Type B pancreatic cell (in vitro differentiated cells): ENCODE measurements at regions not wholly inside any gene's neighbourhood (a gene's known extent, or its start where the extent isn't known, plus 50 kb on each side); places are given as distances from the start of the nearest gene placed in this dataset.
"Not testable (repeated sequence)": the region's sequence is repeated elsewhere in the genome, so short reads cannot be mapped to it uniquely, and the experiment has no call there.

ENCODE experiments used
- DNase-seq: peaks from one replicate; pipeline ENCODE4 v3.0.0; 2021; ENCODE audit warnings: mixed read lengths; ENCODE audit not compliant: unreplicated experiment; ENCODE audit errors: extremely low spot score
- H3K27ac Mint-ChIP-seq: 2 replicates; pipeline ENCODE4 v1.8.0; 2021; ENCODE audit warnings: mild to moderate bottlenecking, mixed read lengths
- H3K27me3 Mint-ChIP-seq: 2 replicates; pipeline ENCODE4 v1.8.0; 2021; ENCODE audit warnings: mixed read lengths
- H3K36me3 Mint-ChIP-seq: 2 replicates; pipeline ENCODE4 v1.8.0; 2021; ENCODE audit warnings: mixed read lengths
- H3K4me1 Mint-ChIP-seq: one replicate; pipeline ENCODE4 v1.8.0; 2021; ENCODE audit warnings: mixed read lengths; ENCODE audit not compliant: unreplicated experiment
- H3K4me3 Mint-ChIP-seq: 2 replicates; pipeline ENCODE4 v1.8.0; 2021; ENCODE audit warnings: mild to moderate bottlenecking, mixed read lengths
- H3K9me3 Mint-ChIP-seq: 2 replicates; pipeline ENCODE4 v1.8.0; 2021; ENCODE audit warnings: mixed read lengths
- TF ChIP-seq, protein P1 (sequence below): fragments of 200-600 bp; sonication (generic); conservative IDR thresholded peaks from 2 replicates; pipeline ENCODE4 v1.5.0; 2021; ENCODE audit warnings: antibody characterized with exemption, mild to moderate bottlenecking

DNA sequence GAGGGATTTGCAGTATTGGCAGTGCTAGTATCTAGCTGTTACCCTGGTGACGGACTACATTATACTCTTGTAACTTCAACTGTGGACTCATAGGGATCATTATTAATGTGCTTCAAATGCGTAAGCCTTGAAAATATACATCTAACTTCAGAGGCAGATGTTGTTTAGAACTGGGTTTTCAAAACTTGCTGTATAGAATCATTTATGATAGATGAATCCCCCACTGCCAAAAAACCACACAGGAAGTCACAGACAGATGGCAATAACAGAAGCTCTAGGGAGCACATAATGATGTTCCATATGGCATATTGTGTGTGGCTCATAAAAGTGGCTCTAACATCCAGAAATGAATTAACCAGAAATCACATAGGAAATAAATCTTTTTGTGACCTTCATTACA is 62.3 kb upstream of the RELL1 start:
- Mint-ChIP-seq H3K27me3 (no peaks in the 10 kb centered on the region), H3K4me3 (no peak overlapping the region), H3K4me1 (peaks cover 9% of the 10 kb centered on the region), H3K9me3 (no peaks in the 10 kb centered on the region), H3K36me3 (no peaks in the 10 kb centered on the region), H3K27ac (no peak overlapping the region)
- TF ChIP-seq, protein P1, sequence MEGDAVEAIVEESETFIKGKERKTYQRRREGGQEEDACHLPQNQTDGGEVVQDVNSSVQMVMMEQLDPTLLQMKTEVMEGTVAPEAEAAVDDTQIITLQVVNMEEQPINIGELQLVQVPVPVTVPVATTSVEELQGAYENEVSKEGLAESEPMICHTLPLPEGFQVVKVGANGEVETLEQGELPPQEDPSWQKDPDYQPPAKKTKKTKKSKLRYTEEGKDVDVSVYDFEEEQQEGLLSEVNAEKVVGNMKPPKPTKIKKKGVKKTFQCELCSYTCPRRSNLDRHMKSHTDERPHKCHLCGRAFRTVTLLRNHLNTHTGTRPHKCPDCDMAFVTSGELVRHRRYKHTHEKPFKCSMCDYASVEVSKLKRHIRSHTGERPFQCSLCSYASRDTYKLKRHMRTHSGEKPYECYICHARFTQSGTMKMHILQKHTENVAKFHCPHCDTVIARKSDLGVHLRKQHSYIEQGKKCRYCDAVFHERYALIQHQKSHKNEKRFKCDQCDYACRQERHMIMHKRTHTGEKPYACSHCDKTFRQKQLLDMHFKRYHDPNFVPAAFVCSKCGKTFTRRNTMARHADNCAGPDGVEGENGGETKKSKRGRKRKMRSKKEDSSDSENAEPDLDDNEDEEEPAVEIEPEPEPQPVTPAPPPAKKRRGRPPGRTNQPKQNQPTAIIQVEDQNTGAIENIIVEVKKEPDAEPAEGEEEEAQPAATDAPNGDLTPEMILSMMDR: no peak
- no peak for DNase-seq

- Mint-ChIP-seq H3K4me3 (no peak overlapping the region), H3K9me3 (no peaks in the 10 kb centered on the region), H3K36me3 (no peaks in the 10 kb centered on the region), H3K27me3 (no peaks in the 10 kb centered on the region), H3K4me1 (peaks cover 9% of the 10 kb centered on the region), H3K27ac (no peak overlapping the region)
- DNase-seq: no peak
- TF ChIP-seq, protein P1: no peak
Measured at GRCh38 chr4:37747772-37748330, 61.7 kb upstream of the RELL1 start.

GRCh38 chr4:37746852-37747251 is 60.7 kb upstream of the RELL1 start:
- H3K4me3 Mint-ChIP-seq, H3K36me3 Mint-ChIP-seq, H3K9me3 Mint-ChIP-seq, DNase-seq, H3K4me1 Mint-ChIP-seq, H3K27ac Mint-ChIP-seq, H3K27me3 Mint-ChIP-seq: not testable (repeated sequence)

DNA sequence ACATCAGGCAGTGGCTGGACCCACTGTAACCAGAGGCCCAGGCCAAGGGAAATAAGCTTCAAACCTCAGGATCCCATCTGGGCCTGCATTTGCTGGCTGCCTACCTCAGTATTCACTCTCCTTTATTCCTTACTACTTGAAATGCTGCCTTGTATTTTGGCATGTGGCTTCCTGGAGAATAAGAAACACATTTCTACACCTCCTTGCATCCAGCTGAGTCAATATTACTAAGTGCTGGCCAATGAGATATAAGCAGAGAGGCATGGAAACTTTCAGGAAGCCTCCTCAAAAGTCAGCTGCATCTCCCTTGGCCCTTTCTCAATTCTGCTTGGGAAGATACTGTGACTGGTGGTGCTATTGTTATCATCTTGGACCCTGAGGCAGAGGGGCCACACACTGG is 59.8 kb upstream of the RELL1 start:
- peaks cover 4% of the 10 kb centered on the region for H3K9me3 Mint-ChIP-seq
- DNase-seq: no peak
- TF ChIP-seq, protein P1: no peak
- peaks cover 9% of the 10 kb centered on the region for H3K4me1 Mint-ChIP-seq
- H3K4me3 Mint-ChIP-seq: no peak overlapping the region
- H3K27ac Mint-ChIP-seq: no peak overlapping the region
- no peaks in the 10 kb centered on the region for H3K36me3 Mint-ChIP-seq
- H3K27me3 Mint-ChIP-seq: no peaks in the 10 kb centered on the region

DNA sequence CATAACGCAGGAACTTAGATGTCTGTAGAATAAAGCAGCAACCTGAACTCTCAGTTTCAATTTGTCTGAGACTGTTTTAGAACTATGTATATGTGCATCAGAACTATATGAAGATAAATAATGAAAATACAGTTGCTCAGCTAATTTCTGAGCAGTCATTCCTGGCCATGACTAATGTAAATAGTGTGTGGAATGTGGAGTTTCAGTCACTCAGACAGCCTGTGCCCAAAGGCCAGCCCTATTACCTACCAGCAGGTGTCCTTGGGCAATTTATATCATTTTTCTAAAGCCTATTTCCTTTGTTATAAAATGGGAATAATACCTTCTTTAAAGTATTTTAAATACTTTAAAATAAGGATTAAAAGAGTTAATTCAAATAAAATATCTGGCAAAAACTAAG is 56.0 kb upstream of the RELL1 start:
- no peak for DNase-seq
- Mint-ChIP-seq H3K27me3 (no peaks in the 10 kb centered on the region), H3K4me3 (no peak overlapping the region), H3K36me3 (no peaks in the 10 kb centered on the region), H3K27ac (no peak overlapping the region), H3K4me1 (no peaks in the 10 kb centered on the region), H3K9me3 (peaks cover 4% of the 10 kb centered on the region)
- TF ChIP-seq, protein P1: peak; percentile 50

GRCh38 chr4:37741564-37741963 is 55.4 kb upstream of the RELL1 start:
- Mint-ChIP-seq H3K36me3 (no peaks in the 10 kb centered on the region), H3K27ac (no peak overlapping the region), H3K9me3 (peaks cover 4% of the 10 kb centered on the region), H3K4me3 (no peak overlapping the region), H3K27me3 (no peaks in the 10 kb centered on the region), H3K4me1 (no peaks in the 10 kb centered on the region)
- TF ChIP-seq, protein P1: no peak
- DNase-seq: no peak
